NCI-H146 treated with DMSO at 0.1 percent for 48 hours (cell line): ENCODE measurements at regions not wholly inside any gene's neighbourhood (a gene's known extent, or its start where the extent isn't known, plus 50 kb on each side); places are given as distances from the start of the nearest gene placed in this dataset.
"Not testable (repeated sequence)": the region's sequence is repeated elsewhere in the genome, so short reads cannot be mapped to it uniquely, and the experiment has no call there.

Experiments
- DNase-seq: peaks from one replicate; lab custom pipeline; 2025; ENCODE audit not compliant: unreplicated experiment; lab: John Stamatoyannopoulos, UW

DNA sequence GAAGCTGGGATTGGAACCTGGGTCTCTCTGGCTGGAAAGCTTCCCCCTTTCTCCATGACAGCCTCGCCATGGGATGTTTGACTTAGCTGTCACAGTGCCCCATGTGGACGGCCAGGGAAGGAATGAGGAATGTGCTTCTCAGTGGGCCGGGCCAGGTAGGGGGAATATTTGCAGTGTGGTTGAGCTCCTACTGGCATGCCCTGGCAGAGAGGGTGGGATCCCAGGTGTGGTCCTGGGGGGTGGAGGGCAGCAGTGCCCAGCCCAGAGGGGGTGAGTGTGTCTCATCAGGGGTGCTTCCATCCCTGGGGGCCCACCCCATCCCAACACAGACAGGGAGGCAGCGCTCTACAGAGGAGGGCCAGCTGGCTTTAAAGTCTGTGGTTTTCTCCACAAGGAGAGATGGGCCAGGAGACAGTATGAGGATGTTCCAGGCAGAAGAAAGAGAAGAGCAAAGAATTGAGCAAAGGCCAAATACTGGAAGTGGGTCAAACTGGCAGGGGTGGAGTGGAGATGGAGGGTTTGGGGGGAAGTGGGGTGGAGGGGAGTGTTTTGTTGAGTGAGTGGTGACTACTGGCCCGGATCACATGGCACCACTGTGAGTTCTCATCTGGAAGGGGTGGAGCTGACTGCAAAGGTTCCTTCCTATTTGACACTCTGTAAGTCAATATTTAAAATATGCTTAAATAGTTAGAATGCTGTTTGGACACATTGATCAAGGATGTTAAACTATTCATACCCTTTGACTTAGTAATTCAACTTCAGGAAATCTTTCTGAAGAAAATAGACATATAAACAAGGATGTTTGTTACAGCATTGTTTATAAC is 94.0 kb downstream of the MYCN start:
- DNase-seq, result no peak

DNA sequence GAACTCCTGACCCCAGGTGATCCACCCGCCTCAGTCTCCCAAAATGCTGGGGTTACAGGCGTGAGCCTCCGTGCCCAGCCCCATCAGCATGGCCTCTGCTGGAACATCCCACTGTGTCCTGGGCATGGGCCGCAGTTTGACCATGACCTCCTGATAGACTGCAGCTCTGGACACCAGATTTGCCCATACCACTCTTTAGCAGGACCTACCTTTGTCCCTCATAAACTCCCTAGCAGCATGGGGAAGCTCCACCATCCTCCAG is 92.6 kb downstream of the MYCN start:
- DNase-seq, result no peak

DNA sequence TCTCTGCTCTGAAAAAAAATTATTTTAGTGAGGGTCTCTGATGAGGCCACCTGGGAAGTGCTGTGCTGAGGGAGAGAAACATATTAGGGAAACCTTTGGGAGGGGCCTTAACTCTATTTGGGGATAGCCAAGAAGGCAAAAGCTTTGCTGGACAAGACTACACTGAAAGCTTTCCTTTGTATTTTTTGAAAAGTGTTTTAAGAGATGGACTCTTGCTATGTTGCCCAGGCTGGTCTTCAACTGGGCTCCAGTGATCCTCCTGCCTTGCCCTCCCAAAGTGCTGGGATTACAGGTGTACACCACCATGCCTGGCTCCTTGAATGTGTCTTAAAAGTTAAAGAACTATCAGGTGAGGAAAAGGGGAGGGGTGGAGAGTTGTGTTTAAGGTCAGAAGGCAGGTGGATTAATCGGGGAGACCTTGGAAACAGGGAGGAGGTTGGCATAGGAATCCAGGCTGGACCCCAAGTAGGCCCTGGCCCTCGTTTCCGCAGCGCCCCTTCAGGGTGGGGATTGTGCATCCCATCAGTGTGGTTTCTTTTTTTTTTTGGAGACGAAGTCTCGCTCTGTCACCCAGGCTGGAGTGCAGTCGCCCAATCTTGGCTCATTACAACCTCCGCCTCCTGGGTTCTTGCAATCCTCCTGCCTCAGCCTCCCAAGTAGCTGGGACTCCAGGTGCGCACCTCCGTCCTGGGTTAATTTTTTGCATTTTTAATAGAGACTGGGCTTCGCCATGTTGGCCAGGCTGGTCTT is 92.1 kb downstream of the MYCN start:
- no peak for DNase-seq

DNA sequence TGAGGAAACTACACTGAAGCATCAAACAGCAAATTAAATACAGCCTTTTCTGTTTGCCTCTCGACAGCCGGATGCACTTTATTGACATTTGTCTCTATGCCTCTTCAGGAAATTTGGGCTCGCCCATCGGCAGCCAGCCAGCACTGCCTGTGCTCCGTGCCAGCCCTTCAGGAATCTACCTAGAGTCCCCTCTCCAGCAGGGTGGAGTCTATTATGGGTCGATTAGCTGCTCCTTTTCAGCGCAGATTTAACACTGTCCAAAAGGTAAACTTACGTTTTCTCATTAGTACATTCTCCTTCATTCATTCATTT is 91.5 kb downstream of the MYCN start:
- peak; percentile 30 for DNase-seq

DNA sequence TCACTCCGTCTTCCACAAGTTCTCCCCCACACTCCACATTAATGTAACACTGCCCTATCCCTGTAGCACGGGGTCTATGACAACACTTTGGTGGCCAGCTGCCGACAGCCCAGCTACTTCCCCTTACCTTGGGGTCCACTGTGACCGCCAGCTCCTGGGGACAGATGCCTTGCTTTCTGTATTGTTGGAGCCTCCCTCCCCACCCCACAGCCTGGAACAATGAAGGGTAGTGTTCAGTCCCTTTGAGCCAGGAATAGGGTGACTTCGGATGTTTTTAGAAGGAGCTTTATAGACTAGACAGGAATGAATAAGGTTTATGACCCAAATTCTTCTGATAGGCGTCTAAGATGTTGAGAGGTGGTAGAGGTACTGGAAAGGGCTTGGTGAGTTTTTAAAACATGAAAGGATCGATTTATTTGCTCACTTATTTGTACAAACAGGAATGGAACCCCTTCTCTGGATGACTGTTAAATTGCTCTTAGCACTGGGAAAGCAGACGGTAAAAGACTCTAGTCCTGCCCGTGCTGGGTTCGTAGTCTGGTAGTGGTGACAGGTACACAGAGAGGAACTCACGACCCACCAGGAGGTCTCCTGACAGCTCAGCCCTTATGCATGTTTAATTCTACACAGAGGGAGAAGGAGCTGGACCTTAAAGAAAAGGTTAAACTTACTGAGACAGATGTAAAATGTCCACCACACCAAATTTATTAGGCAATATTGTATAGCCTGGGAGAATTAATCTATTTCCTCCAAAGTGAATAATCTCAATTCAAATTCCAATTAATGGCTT is 90.9 kb downstream of the MYCN start:
- peak; percentile 30 for DNase-seq

DNA sequence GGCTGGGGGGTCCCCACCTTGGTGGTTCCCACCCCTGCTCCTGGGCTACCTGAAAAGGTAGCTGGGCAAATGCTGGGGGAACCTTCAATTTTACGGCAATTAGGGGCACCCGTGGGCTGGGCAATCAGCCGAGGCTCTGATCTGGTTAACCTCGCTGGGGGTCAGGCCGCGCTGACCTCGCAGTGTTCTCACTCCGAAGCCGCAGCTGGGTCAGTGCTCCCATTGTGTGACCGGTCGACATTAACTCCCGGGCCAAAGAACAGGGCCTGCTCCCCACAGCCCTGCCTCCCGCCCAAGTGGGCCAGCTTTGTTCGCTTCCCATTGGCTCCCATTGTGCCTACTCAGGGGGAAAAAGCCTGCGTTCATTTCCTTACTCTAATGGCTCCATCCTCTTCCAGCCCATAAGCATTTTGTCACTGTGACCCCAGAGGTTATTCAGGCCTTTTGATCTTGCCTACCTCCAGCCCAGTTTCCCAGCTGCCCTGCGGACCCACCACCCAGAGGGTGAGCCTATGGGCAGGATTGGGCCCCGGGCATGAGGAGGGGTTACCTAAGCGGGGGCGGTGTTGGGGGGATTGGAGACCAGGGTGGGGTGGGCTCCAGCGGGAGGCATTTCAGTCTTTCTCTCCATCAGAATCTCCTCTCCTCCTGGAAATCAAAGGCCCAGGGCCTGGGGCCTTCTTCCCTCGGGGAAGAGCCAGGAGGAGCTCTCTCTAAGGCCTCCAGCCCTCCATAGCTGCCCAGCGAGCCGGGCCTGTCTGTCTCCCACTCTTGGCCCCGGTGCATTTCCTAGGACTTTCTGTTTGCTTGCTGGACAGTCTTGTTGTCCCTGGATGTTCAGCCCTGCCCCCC is 90.1 kb downstream of the MYCN start:
- no peak for DNase-seq

DNA sequence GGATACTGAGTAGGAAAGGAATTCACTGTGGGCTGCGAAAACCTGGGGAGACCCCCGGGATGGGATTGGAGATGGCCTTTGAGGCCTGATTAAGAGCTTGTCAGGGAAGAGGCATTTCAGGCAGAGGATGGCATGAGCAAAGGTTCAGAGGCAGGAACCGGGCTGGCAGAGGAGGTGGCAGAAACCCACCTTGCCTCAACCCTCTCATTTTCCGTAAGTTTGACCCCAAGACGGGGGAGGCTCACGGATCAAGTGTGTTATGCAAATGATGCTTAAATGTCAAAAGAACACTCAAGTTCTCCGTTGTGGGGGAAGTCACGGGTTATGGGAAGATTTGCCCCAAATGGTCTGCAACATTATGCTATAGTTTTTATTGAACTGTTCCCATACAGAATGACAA is 88.3 kb downstream of the MYCN start:
- no peak for DNase-seq

DNA sequence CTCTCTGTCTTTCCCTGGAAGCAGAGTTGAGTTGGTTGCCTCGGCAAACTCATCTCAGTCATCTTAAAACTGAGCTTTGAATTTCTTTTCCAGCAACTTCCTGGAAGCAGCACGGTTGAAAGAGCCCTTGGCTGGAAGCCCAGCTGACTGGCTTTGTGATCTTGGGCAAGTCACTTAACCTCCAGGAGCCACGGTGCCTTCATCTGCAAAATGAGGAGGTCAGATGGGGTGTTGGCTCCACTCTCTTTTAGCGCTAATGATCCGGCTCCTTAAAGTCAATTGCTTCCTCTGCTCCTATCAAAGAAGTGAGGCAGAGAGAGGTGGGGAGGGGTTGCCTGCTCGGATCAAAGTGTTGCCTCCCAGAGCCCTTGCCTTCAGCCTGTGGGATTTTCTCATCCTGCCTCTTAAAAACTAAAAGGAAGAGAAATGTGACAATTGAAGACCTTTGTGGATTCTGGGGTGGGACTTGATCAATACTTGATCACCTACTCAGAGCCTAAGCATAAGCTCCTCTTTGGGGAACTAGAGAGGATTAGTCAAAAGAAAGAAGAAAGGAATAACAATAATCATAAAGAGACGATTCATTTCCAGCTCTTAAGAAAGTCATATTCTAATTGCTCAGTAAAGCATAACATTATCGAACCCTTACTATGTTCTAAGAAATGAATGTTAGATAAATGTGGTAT is 86.6 kb downstream of the MYCN start:
- DNase-seq, result no peak

DNA sequence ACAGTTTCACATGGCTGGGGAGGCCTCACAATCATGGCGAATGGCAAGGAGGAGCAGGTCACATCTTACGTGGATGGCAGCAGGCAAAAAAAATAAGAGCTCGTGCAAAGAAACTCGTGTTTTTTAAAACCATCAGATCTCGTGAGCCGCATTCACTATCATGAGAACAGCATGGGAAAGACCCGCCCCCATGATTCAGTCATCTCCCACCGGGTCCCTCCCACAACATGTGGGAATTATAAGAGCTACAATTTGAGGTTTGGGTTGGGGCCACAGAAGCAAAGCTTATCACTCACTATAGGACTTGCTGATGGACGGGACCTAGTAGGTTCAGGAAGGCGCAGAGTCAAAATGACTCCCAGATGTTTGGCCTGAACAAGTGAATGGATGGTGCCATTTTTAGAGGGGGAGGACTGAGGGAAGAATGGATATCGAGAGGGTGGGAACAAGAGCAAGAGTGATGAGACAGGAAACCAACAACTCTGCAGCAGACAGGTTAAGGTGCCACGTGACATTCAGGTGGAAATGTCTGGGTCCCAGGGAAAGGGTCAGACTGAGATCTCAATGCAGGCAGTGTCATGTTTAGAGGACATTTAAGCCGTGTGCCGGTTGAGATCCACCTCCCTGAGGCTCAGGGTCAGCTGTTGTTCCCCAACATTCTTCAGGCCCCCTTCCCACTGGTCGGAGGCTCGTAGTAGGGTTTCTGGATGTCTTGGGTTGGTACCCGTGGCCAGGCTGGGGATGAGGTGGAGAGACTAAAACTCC is 85.7 kb downstream of the MYCN start:
- no peak for DNase-seq

DNA sequence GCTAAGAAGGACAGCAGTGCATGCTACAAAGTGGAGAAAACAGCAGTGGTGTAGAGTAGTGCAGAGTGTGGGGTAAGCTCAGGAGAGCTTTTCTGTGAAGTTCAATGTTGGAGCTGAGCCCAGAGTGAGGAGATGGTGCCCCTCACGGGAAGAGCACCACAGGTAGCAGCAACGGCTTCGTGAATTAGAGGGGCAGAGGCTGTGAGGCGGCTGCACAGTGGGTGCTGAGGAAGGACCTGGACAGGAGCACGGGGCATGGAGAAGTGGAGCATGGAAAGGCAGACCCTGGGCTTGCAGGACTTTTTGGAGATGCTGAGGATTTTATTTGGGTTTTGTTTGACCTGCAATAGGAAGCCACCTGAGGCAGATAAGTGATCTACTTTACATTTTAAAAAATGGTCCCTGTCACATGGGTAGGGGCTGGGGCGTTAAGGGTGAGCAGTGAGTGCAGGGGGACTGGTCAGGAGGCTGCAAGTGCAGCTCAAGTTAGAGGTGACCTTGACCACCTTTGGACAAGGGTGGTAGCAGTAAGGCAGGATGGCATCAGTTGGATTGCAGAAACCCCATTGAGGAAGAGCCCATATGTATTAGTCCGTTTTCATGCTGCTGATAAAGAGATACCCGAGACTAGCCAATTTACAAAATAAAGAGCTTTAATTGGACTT is 85.0 kb downstream of the MYCN start:
- no peak for DNase-seq

DNA sequence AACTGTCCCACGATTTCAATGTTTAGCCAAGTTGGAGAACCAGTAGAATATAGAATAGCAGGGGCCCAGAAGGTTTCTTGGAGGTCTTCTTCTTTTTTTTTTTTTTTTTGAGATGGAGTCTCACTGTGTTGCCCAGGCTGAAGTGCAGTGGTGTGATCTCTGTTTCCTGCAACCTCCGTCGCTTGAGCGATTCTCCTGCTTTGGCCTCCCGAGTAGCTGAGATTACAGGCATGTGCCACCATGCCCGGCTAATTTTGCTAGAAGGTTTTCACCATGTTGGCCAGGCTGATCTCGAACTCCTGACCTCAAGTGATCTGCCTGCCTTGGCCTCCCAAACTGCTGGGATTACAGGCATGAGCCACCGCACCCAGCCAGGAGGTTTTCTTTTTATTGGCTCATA is 84.3 kb downstream of the MYCN start:
- not testable (repeated sequence) for DNase-seq

DNA sequence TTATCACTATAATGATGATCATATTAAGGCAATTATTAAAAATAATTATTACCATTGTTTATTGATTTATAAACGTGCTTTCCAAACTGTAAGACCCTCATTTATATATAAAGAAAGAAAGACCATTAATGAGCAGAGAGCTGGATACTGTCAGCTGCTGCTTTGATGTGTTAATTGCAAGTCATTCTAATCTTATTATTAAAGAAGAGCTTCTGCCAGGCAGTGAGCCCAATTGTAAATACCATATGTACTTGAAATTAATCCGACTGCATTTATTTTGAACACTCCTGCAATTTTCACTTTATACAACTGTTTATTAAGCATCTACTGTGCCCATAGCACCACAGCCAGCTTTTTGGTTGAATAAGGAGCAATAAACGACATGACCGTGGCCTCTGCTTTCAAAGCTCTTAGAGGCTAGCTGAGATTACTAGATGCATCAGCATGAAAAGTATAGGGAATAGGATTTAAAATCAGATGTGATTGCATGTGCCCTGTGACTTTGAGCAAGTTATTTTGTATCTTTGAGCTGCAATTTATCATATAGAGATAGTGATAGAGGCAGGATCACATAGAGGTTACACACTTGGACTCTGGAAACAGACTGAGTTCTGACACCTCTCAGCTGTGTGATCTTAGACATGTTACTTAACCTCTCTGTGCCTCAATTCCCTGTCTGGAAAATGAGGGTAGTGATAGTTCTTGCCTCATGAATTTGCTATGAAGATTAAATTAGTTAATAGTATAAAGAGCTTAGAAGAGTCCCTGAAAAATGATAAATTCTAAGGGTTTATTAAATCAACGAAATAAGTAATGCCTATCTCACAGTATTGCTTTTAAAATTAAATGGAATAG is 83.4 kb downstream of the MYCN start:
- no peak for DNase-seq

DNA sequence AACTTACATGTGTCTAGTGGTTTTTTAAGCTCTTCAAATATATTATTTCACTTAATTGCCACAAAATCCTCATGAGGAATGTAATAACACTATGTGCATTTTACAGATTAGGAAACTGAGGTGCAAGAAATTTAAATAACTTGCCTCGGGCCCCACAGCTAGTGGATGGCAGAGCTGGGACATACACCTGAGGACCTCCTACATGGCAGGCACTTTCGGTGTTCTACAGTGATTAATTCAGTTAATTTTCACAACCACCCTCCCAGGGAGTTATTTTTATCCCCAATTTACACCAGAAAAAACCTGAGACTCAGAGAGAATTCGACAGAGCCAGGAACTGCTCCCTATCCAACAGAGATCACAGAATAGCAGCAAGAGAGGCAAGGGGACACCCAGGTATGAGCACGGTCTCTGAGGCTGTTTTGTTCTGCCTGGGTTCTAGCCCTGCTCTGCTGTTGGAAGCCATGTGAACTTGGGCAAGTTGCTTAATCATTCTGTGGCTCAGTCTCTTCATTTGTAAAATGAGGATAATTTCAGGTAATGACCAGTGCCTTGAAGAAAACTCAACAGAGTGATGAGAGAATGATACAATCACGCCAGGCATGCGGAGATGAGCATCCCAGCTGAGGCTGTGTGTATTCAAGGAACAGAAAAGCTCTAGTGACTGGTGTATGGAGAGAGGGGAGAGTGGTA is 82.3 kb downstream of the MYCN start:
- DNase-seq, result no peak

DNA sequence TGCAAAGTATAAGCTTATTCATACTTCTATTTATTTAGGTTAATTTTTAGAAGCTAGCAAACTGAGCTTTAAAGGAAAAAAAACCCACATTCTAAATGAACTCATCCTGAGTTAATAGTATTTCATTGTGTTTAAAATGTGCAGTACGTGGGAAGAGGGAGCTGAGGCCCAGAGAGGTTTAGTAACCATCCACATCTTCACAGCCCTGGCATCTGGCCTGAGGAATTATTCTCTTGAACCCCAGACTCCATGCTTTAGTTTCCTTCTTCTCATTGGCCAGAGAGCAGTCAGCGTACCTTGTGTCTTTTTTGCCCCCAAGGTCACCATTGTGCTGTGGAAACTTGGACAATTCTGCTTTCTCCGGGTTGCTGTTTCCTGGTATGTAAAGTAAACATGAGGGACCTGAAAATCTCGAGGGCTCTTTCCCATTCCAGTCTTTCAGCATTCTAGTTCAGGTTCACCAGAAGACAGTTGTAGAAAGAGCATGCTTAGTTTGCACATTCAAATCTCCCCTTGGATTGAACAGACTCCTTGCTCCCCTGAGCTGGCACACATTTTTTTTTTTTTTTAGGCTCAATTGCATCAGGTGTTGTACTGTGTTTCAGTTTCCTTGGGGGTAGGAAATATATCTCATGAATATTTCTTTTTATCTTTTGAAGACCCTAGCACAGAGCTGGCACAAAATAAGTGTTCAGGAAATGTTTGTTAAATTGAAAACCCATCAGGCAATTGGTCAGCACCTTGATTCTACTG is 81.4 kb downstream of the MYCN start:
- no peak for DNase-seq

DNA sequence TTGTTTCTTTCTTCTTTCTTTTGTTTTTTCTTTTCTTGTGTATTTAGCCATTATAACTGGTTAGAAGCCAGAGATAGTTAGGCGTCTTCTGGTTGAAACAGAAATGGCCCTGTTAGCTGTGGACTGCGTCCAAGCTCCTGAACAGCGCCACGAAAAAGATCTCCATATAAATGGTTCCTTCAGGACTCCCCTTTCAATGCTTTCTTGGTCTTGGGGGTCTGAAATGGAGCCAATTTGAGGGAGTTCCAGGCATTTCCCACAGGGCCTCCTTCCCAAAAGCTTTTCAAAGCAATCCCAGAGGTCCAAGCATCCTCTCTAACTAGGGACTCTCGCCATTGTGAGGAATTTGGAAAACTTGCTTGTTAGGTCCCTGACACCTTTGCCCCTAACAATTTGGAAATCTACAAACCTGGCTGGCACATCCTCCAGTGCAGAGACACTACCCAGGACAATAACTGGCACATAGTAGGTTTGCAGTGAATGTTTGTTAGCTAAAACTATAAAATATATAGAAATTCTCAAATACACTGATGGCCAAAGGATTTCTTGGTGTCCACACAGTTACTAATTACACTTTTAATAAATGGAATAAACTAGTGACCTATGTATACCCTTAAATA is 80.1 kb downstream of the MYCN start:
- no peak for DNase-seq

DNA sequence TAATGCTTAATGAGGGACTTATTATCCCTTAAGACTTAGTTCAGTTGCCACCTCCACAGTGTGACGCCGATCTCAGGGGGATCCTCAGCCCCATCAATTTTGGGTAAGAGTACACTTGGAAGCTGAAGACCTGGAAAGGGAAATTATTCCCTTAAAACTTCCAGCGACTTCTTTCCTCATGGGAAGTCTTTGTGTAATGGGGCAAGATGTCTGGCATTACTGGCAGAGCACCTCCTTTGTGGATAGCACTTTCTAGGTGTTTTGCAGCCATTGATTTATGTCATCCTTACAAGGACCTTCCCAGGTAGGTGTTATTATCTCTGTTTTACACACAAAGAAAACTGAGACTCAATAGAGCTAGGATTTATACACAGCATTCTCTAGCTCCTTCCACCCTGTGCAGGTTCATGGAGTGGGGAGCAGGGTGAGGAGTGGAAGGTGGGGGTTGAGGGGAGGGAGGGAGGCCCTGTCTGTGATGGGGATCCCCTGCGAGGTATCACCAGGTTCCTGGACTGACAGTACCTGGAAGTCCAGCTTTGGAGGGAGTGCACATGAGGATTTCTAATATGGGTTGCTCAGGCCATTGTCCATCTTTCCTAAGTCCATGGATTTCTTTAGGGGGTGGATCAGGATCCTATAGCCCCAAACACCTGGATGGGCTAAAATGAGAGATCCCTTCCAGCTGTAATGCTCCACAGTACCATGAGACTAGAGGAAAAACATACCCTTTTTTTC is 79.4 kb downstream of the MYCN start:
- no peak for DNase-seq
